C4-2B (cell line): ENCODE measurements at regions not wholly inside any gene's neighbourhood (a gene's known extent, or its start where the extent isn't known, plus 50 kb on each side); places are given as distances from the start of the nearest gene placed in this dataset.

Experiments
- ZFX ChIP-seq: fragments of 450-650 bp; IDR thresholded peaks from 2 replicates; pipeline ENCODE4 v1.6.1; 2017
- TF ChIP-seq, protein P1 (sequence below): fragments of 450-650 bp; conservative IDR thresholded peaks from 2 replicates; pipeline ENCODE4 v1.5.1; 2017; ENCODE audit warnings: mild to moderate bottlenecking

DNA sequence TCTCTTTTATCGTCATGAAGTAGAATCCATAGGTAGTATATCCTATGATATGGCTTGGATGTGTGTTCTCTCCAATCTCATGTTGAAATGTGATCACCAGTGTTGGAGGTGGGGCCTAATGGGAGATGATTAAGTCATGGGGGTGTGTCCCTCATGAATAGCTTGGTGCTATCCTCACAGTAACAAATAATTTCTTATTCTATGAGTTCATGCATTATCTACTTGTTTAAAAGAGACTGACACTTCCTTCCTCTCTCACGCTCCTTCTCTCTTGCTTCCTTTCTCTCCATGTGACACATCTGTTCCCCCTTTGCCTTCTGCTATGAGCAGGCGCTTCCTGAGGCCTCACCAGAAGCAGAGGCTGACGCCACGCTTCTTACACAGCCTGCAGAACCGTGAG lies 165.6 kb downstream of the MREG start:
- TF ChIP-seq, protein P1, sequence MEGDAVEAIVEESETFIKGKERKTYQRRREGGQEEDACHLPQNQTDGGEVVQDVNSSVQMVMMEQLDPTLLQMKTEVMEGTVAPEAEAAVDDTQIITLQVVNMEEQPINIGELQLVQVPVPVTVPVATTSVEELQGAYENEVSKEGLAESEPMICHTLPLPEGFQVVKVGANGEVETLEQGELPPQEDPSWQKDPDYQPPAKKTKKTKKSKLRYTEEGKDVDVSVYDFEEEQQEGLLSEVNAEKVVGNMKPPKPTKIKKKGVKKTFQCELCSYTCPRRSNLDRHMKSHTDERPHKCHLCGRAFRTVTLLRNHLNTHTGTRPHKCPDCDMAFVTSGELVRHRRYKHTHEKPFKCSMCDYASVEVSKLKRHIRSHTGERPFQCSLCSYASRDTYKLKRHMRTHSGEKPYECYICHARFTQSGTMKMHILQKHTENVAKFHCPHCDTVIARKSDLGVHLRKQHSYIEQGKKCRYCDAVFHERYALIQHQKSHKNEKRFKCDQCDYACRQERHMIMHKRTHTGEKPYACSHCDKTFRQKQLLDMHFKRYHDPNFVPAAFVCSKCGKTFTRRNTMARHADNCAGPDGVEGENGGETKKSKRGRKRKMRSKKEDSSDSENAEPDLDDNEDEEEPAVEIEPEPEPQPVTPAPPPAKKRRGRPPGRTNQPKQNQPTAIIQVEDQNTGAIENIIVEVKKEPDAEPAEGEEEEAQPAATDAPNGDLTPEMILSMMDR = no peak
- no peak for TF ChIP-seq ZFX
